ENCODE measurements at regions not wholly inside any gene's neighbourhood (a gene's known extent, or its start where the extent isn't known, plus 50 kb on each side); places are given as distances from the start of the nearest gene placed in this dataset.
"Not testable (repeated sequence)": the region's sequence is repeated elsewhere in the genome, so short reads cannot be mapped to it uniquely, and the experiment has no call there.

DNA sequence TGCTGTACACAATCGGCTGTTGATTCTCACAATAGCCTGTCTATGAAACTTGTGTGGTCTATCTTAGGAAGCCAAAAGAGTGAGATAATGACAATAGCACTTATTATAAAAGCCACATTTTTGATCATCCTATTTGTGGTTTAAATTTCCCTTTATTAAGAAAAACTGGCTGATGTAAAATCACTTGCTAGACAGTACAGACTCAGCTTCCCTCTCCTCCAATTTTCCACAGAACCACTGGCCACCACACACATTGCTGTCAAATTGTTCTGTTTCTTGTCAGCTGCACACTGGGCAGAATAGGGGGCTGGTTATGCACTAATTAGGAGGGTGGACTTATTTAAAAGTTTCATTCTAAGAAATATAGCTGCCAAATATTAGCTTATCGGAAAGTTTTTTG lies 425.9 kb downstream of the EPHA3 start:
- FAIRE-seq (no peak), DNase-seq (ENCODE audit: low spot score) (no peak)

- FAIRE-seq; DNase-seq (ENCODE audit: low spot score): not testable (repeated sequence)
These were observed 447.2 kb downstream of the EPHA3 start for GRCh38 chr3:89554587-89554986.

GRCh38 chr3:89558711-89559110 lies 451.3 kb downstream of the EPHA3 start:
- DNase-seq (ENCODE audit: low spot score) (no peak), FAIRE-seq (no peak)

- no peak for FAIRE-seq
These were observed 453.1 kb downstream of the EPHA3 start for GRCh38 chr3:89560568-89560967.

DNA sequence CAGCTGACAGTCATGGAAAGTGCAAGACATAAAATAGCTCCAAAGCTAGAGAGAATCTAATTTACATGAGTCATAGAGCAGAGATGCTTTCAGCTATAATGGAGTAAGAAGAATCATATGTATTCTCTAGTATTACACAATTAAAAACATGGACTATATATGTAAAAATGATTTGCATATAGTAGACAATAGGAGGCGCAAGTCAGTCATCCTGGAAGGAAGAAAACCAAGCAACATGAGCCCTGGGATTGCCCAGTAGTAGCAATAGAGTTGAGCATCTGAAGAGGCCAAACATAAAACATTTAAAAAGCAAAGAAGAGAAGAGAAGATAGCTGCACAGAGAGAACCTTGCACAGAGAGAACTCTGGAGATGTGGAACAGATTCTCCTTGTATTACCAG lies 455.0 kb downstream of the EPHA3 start:
- FAIRE-seq = no peak

More at GRCh38 chr3:89560568-89560967, 453.1 kb downstream of the EPHA3 start:
- peak; percentile 53 for DNase-seq (ENCODE audit: low spot score)

GRCh38 chr3:89565098-89565497 lies 457.7 kb downstream of the EPHA3 start:
- no peak for DNase-seq (ENCODE audit: low spot score)
- no peak for FAIRE-seq

More for the DNA sequence above, 455.0 kb downstream of the EPHA3 start:
- DNase-seq (ENCODE audit: low spot score) = no peak

DNA sequence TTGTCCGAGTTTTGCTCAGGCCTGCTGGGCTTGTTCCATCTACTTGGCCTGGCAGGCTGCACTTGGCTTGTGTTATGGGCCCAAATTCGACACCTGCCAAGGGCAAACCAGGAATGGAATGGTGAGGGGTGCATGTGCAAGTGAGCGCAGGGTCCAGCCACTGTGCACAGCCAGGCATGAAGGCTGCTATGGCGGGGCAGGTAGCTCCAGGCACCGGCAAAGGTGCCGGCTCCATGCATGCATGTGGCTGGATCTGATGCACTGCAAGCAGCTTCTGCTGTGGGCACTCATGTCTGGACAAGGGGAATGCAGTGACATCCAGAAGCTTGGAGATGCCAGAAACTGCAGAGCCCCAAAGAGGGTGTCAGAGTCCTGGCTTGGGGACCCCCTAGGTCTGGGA lies 463.0 kb downstream of the EPHA3 start:
- no peak for DNase-seq (ENCODE audit: low spot score)
- no peak for FAIRE-seq

DNA sequence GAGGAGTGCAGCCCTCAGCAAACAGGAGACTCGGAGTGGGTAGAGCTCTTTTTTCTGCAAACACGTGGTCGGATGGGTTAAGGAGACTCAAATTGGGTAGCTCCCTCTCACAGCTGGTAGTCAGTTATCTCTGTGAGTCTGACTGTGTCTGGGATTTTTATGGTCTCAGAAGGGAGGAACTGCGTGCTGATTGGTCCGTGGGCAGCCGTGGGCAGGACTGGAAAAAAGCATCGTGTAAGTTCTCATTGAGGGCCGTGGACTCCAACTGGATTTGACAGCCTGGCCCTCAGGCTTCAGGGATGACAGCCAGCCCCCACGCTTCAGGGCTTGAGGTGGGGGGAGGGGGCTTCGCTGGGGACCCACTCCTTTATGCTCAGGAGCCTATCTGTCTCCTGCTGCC lies 463.9 kb downstream of the EPHA3 start:
- no peak for DNase-seq (ENCODE audit: low spot score)
- no peak for FAIRE-seq

- DNase-seq (ENCODE audit: low spot score) = no peak
- no peak for FAIRE-seq
These were observed 464.3 kb downstream of the EPHA3 start for GRCh38 chr3:89571707-89572106.

GRCh38 chr3:89572261-89572660 lies 464.8 kb downstream of the EPHA3 start:
- FAIRE-seq (no peak), DNase-seq (ENCODE audit: low spot score) (no peak)

DNA sequence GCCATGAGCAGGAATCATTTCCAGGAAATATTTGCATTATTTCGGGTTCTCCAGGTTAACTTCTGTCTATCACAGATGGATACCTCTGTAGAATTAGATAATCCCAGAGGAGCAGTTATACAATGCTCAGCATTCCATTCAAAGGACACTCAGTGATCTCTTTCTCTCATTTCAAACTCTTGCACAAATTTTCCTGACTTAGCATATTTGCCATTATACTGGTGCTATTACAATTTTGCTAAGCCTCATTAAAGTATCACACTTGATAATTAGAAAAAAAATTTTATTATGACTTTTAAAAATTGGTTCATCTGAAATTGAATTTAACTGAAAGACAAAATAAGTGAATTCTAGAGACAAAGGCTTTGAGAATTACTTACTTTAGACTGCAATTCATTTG lies 469.0 kb downstream of the EPHA3 start:
- no peak for DNase-seq (ENCODE audit: low spot score)
- no peak for FAIRE-seq

- FAIRE-seq (no peak), DNase-seq (ENCODE audit: low spot score) (no peak)
These were observed 470.5 kb downstream of the EPHA3 start for GRCh38 chr3:89577637-89578530.

GRCh38 chr3:89580859-89581258 lies 473.4 kb downstream of the EPHA3 start:
- FAIRE-seq = no peak
- no peak for DNase-seq (ENCODE audit: low spot score)

DNA sequence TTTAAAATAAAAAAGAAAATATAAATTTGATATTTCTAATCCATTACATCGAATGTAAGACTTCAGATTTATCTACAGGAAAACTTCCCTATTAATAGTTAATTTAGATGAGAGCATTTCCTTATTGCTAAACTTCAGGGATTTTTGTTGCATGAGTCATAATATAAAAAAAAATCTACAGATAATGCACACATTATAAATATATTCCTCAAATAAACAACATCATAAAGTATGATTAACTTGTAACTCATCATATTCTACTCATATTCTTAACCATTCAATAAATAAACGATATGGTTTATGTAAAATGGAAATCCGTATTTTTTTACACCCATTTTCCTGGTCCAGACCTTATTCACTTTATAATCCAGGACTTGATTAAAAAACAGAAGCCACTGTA lies 477.0 kb downstream of the EPHA3 start:
- FAIRE-seq (no peak), DNase-seq (ENCODE audit: low spot score) (no peak)

DNA sequence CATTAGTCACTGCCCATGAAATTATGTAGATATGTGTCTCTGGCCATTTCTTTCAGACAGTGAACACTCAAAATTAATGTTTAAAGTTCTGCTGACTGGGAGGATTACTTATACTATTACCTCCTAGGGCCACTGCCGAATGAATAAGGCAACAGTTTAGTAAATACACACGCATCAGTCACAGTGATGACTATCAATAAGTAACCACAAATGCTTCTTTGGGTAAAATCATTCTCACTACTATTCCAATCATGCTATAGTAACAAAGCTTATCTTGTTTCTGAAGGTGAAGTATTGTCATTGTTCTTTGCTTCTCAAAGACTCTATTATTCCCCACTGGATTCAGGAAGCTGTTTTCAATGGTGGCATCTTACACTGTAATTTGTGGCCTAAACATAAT lies 478.8 kb downstream of the EPHA3 start:
- DNase-seq (ENCODE audit: low spot score) (no peak), FAIRE-seq (no peak)

- DNase-seq (ENCODE audit: low spot score) (no peak), FAIRE-seq (no peak)
These were observed 479.3 kb downstream of the EPHA3 start for GRCh38 chr3:89586676-89587075.

- no peak for FAIRE-seq
- no peak for DNase-seq (ENCODE audit: low spot score)
These were observed 498.7 kb downstream of the EPHA3 start for GRCh38 chr3:89606151-89606550.

DNA sequence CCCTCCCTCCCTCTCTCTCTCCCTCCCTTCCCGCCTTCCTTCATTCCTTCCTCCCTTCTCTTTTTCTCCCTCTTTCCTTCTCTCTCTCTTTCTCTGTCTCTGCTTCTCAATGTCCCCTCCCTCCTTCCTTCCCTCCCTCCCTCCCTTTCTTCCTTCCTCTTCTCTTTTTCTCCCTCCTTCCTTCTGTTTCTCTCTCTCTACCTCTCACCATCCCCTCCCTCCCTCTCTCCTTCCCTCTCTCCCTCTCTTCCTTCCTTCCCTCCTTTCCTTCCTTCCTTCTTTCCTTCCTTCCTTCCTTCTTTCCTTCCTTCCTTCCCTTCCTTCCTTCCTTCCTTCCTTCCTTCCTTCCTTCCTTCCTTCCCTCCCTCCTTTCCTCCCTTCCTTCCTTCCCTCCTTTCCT lies 504.6 kb downstream of the EPHA3 start:
- FAIRE-seq = no peak
- DNase-seq (ENCODE audit: low spot score) = no peak

DNA sequence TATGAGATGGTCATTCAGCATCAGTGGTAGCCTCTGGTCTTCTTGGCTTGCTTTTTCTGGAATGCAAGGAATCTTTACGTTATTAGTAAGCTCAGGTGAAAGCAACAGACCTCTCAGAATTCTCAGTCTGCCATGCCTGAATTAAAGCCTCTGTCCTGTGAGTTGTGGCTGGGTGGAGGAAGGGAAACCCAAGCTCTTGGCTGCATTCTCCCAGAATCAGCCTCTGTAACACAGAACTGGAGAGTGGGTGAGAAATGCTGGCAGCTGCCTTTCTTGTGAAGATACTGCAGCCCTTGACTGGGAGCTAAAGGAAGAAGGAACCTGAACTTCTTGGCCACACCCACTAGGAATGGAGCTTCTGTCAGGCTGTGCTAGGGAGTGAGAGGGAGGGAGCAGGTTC lies 505.8 kb downstream of the EPHA3 start:
- DNase-seq (ENCODE audit: low spot score) = no peak
- FAIRE-seq = no peak

DNA sequence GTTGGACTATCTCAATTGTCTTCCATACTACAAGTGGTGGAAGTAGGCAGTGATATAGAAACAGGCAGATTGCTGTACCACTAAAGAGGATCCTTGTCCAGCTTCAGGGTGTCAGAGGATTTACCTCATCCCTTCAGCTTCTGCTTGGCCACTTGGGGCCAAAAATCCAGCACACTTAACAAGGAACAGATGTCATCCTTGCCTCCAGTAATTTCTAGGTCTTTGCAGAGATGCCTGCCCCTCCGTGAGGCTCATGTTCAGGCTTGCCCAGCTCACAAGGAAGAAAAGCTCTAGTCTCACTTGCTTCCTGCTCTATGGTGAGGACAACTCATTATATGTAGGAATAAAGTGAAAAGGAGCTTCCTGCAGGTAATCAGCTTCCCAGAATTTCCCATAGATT lies 510.3 kb downstream of the EPHA3 start:
- DNase-seq (ENCODE audit: low spot score) (no peak), FAIRE-seq (no peak)

- no peak for DNase-seq (ENCODE audit: low spot score)
- FAIRE-seq = no peak
These were observed 511.8 kb downstream of the EPHA3 start for GRCh38 chr3:89619263-89619662.

GRCh38 chr3:89622063-89622700 lies 514.8 kb downstream of the EPHA3 start:
- DNase-seq (ENCODE audit: low spot score) = no peak
- FAIRE-seq = no peak

- DNase-seq (ENCODE audit: low spot score) = no peak
- FAIRE-seq = no peak
These were observed 517.1 kb downstream of the EPHA3 start for GRCh38 chr3:89624494-89624893.

Measured in urothelium cell line (cell line).